ENCODE measurements at regions not wholly inside any gene's neighbourhood (a gene's known extent, or its start where the extent isn't known, plus 50 kb on each side); places are given as distances from the start of the nearest gene placed in this dataset.

DNA sequence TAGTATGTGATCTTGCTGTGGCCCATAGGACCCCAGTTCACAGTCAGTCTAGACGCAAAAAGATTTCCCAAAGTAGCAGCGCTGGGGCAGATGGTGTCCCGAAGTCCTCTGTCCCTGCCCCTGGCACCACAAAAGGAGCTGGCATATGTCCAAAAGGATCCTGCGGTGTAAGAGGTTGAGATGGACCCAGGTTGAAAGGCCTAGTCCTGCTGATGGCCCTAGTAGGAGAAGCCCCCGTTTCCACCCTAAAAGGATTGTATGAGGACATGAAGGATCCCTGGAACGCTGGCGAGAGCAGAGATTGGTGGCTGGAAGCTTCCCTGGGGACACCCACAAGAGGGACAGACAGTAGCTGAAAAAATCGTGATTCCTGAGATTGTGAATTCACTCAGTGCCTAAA, 58.0 kb upstream of the DCAF8L1 start:
- no TSS peak for BruUV-seq (replicated peaks)
- H3K27ac ChIP-seq (ENCODE audit: extremely low read length, insufficient read depth, low read length), result no peak overlapping the region
- no peak overlapping the region for H3K4me2 ChIP-seq (ENCODE audit: low read depth, low read length)
- H3K36me3 ChIP-seq (replicated peaks in 1 of 2; ENCODE audit: control insufficient read depth in 1 of 2, insufficient read depth in 2 of 2, low read length in 2 of 2), result no peaks in the 10 kb centered on the region
- H3K4me3 ChIP-seq (replicated peaks in 1 of 3; ENCODE audit: insufficient read depth in 1 of 3, low read depth in 2 of 3, low read length in 3 of 3), result no peak overlapping the region
- H3K79me2 ChIP-seq (ENCODE audit: insufficient read depth, low read length), result no peaks in the 10 kb centered on the region
- DNase-seq (ENCODE audit: low spot score) (no peak), FAIRE-seq (no peak), ATAC-seq (no peak)
- H2AFZ ChIP-seq (ENCODE audit: low read length), result no peak overlapping the region
- H3K4me1 ChIP-seq (ENCODE audit: insufficient read depth, low read length), result no peaks in the 10 kb centered on the region
- WGBS (ENCODE audit: low lambda C conversion rate), result no CpG with 5 or more reads among the region's 8 CpGs
- no peaks in the 10 kb centered on the region for H3K9me3 ChIP-seq (ENCODE audit: low read length)
- POLR2A ChIA-PET, result no interaction called here
- CTCF ChIA-PET (ENCODE audit: low intra/inter-chr PET ratio, low total read pairs), result no interaction called here
- in situ Hi-C loops (cut with HindIII; ENCODE audit: extremely low pct_ligation_motif_present, low pct_unique_long_range_greater_than_20kb) (no loop called here), intact Hi-C loops (cut with micrococcal nuclease; ENCODE audit: unreplicated experiment) (no loop called here)
- no peaks in the 10 kb centered on the region for H3K27me3 ChIP-seq (ENCODE audit: control insufficient read depth in 1 of 2, insufficient read depth in 2 of 2, low read length in 2 of 2)
- H4K20me1 ChIP-seq (ENCODE audit: insufficient read depth, low read length), result no peaks in the 10 kb centered on the region
- H3K9ac ChIP-seq (ENCODE audit: insufficient read depth, low read depth, low read length), result no peak overlapping the region
- TF ChIP-seq, protein P1, sequence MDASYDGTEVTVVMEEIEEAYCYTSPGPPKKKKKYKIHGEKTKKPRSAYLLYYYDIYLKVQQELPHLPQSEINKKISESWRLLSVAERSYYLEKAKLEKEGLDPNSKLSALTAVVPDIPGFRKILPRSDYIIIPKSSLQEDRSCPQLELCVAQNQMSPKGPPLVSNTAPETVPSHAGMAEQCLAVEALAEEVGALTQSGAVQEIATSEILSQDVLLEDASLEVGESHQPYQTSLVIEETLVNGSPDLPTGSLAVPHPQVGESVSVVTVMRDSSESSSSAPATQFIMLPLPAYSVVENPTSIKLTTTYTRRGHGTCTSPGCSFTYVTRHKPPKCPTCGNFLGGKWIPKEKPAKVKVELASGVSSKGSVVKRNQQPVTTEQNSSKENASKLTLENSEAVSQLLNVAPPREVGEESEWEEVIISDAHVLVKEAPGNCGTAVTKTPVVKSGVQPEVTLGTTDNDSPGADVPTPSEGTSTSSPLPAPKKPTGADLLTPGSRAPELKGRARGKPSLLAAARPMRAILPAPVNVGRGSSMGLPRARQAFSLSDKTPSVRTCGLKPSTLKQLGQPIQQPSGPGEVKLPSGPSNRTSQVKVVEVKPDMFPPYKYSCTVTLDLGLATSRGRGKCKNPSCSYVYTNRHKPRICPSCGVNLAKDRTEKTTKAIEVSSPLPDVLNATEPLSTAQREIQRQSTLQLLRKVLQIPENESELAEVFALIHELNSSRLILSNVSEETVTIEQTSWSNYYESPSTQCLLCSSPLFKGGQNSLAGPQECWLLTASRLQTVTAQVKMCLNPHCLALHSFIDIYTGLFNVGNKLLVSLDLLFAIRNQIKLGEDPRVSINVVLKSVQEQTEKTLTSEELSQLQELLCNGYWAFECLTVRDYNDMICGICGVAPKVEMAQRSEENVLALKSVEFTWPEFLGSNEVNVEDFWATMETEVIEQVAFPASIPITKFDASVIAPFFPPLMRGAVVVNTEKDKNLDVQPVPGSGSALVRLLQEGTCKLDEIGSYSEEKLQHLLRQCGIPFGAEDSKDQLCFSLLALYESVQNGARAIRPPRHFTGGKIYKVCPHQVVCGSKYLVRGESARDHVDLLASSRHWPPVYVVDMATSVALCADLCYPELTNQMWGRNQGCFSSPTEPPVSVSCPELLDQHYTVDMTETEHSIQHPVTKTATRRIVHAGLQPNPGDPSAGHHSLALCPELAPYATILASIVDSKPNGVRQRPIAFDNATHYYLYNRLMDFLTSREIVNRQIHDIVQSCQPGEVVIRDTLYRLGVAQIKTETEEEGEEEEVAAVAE (CRISPR knock-in tag; IDR thresholded peaks at IDR 0.05; ENCODE audit: borderline replicate concordance), result no peak
- TF ChIP-seq, protein P2, sequence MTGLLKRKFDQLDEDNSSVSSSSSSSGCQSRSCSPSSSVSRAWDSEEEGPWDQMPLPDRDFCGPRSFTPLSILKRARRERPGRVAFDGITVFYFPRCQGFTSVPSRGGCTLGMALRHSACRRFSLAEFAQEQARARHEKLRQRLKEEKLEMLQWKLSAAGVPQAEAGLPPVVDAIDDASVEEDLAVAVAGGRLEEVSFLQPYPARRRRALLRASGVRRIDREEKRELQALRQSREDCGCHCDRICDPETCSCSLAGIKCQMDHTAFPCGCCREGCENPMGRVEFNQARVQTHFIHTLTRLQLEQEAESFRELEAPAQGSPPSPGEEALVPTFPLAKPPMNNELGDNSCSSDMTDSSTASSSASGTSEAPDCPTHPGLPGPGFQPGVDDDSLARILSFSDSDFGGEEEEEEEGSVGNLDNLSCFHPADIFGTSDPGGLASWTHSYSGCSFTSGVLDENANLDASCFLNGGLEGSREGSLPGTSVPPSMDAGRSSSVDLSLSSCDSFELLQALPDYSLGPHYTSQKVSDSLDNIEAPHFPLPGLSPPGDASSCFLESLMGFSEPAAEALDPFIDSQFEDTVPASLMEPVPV (CRISPR knock-in tag; IDR thresholded peaks at IDR 0.05), result no peak
- TF ChIP-seq, protein P3, sequence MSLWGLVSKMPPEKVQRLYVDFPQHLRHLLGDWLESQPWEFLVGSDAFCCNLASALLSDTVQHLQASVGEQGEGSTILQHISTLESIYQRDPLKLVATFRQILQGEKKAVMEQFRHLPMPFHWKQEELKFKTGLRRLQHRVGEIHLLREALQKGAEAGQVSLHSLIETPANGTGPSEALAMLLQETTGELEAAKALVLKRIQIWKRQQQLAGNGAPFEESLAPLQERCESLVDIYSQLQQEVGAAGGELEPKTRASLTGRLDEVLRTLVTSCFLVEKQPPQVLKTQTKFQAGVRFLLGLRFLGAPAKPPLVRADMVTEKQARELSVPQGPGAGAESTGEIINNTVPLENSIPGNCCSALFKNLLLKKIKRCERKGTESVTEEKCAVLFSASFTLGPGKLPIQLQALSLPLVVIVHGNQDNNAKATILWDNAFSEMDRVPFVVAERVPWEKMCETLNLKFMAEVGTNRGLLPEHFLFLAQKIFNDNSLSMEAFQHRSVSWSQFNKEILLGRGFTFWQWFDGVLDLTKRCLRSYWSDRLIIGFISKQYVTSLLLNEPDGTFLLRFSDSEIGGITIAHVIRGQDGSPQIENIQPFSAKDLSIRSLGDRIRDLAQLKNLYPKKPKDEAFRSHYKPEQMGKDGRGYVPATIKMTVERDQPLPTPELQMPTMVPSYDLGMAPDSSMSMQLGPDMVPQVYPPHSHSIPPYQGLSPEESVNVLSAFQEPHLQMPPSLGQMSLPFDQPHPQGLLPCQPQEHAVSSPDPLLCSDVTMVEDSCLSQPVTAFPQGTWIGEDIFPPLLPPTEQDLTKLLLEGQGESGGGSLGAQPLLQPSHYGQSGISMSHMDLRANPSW (CRISPR knock-in tag; IDR thresholded peaks at IDR 0.05; ENCODE audit: borderline replicate concordance), result no peak
- TF ChIP-seq ZNF24 (IDR thresholded peaks at IDR 0.05), result no peak
- TF ChIP-seq CREM (IDR thresholded peaks at IDR 0.05), result no peak
- no peak for TF ChIP-seq CREM (CRISPR knock-in tag; IDR thresholded peaks at IDR 0.05)
- TF ChIP-seq ZNF20 (CRISPR knock-in tag; IDR thresholded peaks at IDR 0.05), result no peak
- TF ChIP-seq, protein P4, sequence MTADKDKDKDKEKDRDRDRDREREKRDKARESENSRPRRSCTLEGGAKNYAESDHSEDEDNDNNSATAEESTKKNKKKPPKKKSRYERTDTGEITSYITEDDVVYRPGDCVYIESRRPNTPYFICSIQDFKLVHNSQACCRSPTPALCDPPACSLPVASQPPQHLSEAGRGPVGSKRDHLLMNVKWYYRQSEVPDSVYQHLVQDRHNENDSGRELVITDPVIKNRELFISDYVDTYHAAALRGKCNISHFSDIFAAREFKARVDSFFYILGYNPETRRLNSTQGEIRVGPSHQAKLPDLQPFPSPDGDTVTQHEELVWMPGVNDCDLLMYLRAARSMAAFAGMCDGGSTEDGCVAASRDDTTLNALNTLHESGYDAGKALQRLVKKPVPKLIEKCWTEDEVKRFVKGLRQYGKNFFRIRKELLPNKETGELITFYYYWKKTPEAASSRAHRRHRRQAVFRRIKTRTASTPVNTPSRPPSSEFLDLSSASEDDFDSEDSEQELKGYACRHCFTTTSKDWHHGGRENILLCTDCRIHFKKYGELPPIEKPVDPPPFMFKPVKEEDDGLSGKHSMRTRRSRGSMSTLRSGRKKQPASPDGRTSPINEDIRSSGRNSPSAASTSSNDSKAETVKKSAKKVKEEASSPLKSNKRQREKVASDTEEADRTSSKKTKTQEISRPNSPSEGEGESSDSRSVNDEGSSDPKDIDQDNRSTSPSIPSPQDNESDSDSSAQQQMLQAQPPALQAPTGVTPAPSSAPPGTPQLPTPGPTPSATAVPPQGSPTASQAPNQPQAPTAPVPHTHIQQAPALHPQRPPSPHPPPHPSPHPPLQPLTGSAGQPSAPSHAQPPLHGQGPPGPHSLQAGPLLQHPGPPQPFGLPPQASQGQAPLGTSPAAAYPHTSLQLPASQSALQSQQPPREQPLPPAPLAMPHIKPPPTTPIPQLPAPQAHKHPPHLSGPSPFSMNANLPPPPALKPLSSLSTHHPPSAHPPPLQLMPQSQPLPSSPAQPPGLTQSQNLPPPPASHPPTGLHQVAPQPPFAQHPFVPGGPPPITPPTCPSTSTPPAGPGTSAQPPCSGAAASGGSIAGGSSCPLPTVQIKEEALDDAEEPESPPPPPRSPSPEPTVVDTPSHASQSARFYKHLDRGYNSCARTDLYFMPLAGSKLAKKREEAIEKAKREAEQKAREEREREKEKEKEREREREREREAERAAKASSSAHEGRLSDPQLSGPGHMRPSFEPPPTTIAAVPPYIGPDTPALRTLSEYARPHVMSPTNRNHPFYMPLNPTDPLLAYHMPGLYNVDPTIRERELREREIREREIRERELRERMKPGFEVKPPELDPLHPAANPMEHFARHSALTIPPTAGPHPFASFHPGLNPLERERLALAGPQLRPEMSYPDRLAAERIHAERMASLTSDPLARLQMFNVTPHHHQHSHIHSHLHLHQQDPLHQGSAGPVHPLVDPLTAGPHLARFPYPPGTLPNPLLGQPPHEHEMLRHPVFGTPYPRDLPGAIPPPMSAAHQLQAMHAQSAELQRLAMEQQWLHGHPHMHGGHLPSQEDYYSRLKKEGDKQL (CRISPR knock-in tag; IDR thresholded peaks at IDR 0.05; ENCODE audit: low read depth), result no peak
- TF ChIP-seq ASH2L (IDR thresholded peaks at IDR 0.05; ENCODE audit: insufficient read length, low read depth, low read length), result no peak
- no peak for TF ChIP-seq ZSCAN20 (CRISPR knock-in tag; IDR thresholded peaks at IDR 0.05; ENCODE audit: borderline replicate concordance)
- no peak for TF ChIP-seq POLR2A (IDR thresholded peaks at IDR 0.05; ENCODE audit: insufficient read depth in 1 of 2, low read depth in 2 of 2, low read length in 2 of 2)
